ENCODE measurements at regions not wholly inside any gene's neighbourhood (a gene's known extent, or its start where the extent isn't known, plus 50 kb on each side); places are given as distances from the start of the nearest gene placed in this dataset.

GRCh38 chr9:117516676-117517632, 102.1 kb upstream of the ASTN2 start:
- no peak for TF ChIP-seq CTCF (IDR thresholded peaks at IDR 0.05; ENCODE audit: low read depth, low read length)
- H3K4me3 ChIP-seq (ENCODE audit: low read depth, low read length) = no peak overlapping the region

GRCh38 chr9:117511852-117512481, 97.1 kb upstream of the ASTN2 start:
- H3K4me3 ChIP-seq (ENCODE audit: low read depth, low read length) = no peak overlapping the region
- no peak for TF ChIP-seq CTCF (IDR thresholded peaks at IDR 0.05; ENCODE audit: low read depth, low read length)

GRCh38 chr9:117496307-117496706, 81.5 kb upstream of the ASTN2 start:
- no peak for TF ChIP-seq CTCF (IDR thresholded peaks at IDR 0.05; ENCODE audit: low read depth, low read length)
- no peak overlapping the region for H3K4me3 ChIP-seq (ENCODE audit: low read depth, low read length)

- no peak for TF ChIP-seq CTCF (IDR thresholded peaks at IDR 0.05; ENCODE audit: low read depth, low read length)
- H3K4me3 ChIP-seq (ENCODE audit: low read depth, low read length) = no peak overlapping the region
Measured at GRCh38 chr9:117494401-117495090, 79.7 kb upstream of the ASTN2 start.

GRCh38 chr9:117492476-117492875, 77.6 kb upstream of the ASTN2 start:
- no peak for TF ChIP-seq CTCF (IDR thresholded peaks at IDR 0.05; ENCODE audit: low read depth, low read length)
- no peak overlapping the region for H3K4me3 ChIP-seq (ENCODE audit: low read depth, low read length)

GRCh38 chr9:117491491-117491890, 76.6 kb upstream of the ASTN2 start:
- TF ChIP-seq CTCF (IDR thresholded peaks at IDR 0.05; ENCODE audit: low read depth, low read length) = no peak
- no peak overlapping the region for H3K4me3 ChIP-seq (ENCODE audit: low read depth, low read length)

Data from WI38 (cell line).